Glutamatergic neuron (in vitro differentiated cells): ENCODE measurements at regions not wholly inside any gene's neighbourhood (a gene's known extent, or its start where the extent isn't known, plus 50 kb on each side); places are given as distances from the start of the nearest gene placed in this dataset.

Experiments used
- DNase-seq: peaks from one replicate; pipeline ENCODE4 v3.0.0; 2022
- H3K27ac Mint-ChIP-seq: one replicate; pipeline ENCODE4 v1.8.0; 2020; ENCODE audit warnings: mild to moderate bottlenecking, mixed read lengths, inconsistent platforms; ENCODE audit not compliant: unreplicated experiment
- H3K27me3 Mint-ChIP-seq: one replicate; pipeline ENCODE4 v1.8.0; 2020; ENCODE audit warnings: mild to moderate bottlenecking, moderate library complexity, mixed read lengths, inconsistent platforms; ENCODE audit not compliant: unreplicated experiment
- H3K36me3 Mint-ChIP-seq: one replicate; pipeline ENCODE4 v1.8.0; 2020; ENCODE audit warnings: mild to moderate bottlenecking, mixed read lengths, inconsistent platforms; ENCODE audit not compliant: unreplicated experiment
- H3K4me1 Mint-ChIP-seq: one replicate; pipeline ENCODE4 v1.8.0; 2020; ENCODE audit warnings: mild to moderate bottlenecking, low read depth, mixed read lengths, inconsistent platforms; ENCODE audit not compliant: unreplicated experiment
- H3K4me3 Mint-ChIP-seq: one replicate; pipeline ENCODE4 v1.8.0; 2020; ENCODE audit warnings: mild to moderate bottlenecking, mixed read lengths, inconsistent platforms; ENCODE audit not compliant: unreplicated experiment
- H3K9me3 Mint-ChIP-seq: one replicate; pipeline ENCODE4 v1.8.0; 2020; ENCODE audit warnings: mild to moderate bottlenecking, moderate library complexity, mixed read lengths, inconsistent platforms; ENCODE audit not compliant: unreplicated experiment
- CTCF ChIP-seq: fragments of 200-600 bp; sonication (generic); IDR thresholded peaks from one replicate; pipeline ENCODE4 v1.5.0; 2021; ENCODE audit not compliant: partially characterized antibody, unreplicated experiment

DNA sequence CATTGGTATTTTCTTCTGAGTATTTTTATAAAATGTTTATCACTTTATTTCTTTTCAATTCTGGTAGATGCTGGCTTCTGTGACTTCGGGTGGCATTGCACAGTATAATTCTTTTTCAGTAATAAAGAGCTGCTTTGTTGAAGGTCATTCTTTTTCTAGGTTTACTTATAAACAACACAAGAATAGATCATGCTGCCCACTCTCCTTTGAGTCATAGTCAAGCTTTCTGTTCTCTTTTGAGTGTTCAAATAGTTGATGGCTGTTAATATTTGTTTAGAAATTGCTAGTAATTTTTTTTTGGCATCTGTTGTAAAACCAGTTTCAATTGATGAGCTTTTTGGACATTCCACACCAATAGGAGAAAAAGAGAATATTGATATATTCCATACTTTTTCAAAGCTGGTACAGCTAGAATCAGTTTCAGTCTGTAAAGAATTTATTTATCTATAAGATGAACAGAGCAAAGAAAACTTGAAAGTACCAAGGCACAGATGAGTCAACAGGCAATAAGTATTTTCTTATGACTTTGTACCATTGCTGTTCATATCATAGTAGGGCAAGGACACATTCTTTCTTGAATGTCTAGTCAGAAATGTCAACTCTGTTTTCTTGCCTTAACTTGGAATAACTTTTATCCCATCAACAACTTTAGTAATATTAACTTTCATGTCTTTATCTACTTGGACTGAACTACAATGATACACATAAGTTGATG lies 513.0 kb upstream of the SEL1L start:
- no peak overlapping the region for H3K27ac Mint-ChIP-seq
- H3K36me3 Mint-ChIP-seq, result no peaks in the 10 kb centered on the region
- TF ChIP-seq CTCF, result no peak
- no peak overlapping the region for H3K4me3 Mint-ChIP-seq
- DNase-seq, result no peak
- H3K27me3 Mint-ChIP-seq, result no peaks in the 10 kb centered on the region
- no peaks in the 10 kb centered on the region for H3K9me3 Mint-ChIP-seq
- no peaks in the 10 kb centered on the region for H3K4me1 Mint-ChIP-seq

DNA sequence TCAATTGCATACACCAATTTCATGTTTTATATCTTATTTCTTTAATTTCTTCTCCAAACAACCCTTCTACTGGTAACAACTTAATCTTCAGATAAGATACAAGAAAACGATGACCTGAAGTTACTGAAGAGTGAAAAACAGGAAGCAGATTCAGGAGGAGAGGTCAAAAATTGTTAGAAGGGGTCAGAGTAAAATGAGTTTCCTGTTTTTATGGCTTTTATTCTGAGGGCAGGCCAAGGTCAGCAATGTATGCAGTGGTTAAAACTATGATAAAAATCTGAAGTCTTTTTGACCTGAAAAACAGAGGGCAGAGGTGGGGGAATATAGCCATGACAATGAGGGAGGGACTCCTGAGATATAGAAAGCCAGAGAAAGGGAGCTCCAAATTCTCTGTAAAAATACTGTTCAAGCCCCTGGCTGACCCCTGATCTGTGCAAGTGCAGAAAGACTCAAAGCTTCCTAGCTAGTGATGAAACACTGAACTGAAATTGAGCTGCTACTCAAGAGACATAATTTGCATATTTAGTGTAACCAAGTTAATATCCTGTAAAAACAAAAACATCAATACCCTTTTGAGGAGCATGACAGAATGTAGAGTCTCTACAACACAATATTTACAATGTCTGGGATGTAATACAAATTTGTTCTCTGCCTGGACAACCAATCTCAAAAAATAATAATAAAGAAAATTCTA lies 514.3 kb upstream of the SEL1L start:
- H3K4me3 Mint-ChIP-seq, result no peak overlapping the region
- H3K27me3 Mint-ChIP-seq, result no peaks in the 10 kb centered on the region
- H3K9me3 Mint-ChIP-seq, result no peaks in the 10 kb centered on the region

GRCh38 chr14:82052778-82053177 lies 519.1 kb upstream of the SEL1L start:
- H3K36me3 Mint-ChIP-seq, result no peaks in the 10 kb centered on the region
- H3K27ac Mint-ChIP-seq, result no peak overlapping the region
- no peaks in the 10 kb centered on the region for H3K9me3 Mint-ChIP-seq
- DNase-seq, result no peak
- TF ChIP-seq CTCF, result no peak
- H3K4me3 Mint-ChIP-seq, result no peak overlapping the region
- no peaks in the 10 kb centered on the region for H3K27me3 Mint-ChIP-seq
- no peaks in the 10 kb centered on the region for H3K4me1 Mint-ChIP-seq

More for the DNA sequence above, 514.3 kb upstream of the SEL1L start:
- H3K4me1 Mint-ChIP-seq, result no peaks in the 10 kb centered on the region
- no peak for DNase-seq
- H3K27ac Mint-ChIP-seq, result no peak overlapping the region
- no peak for TF ChIP-seq CTCF
- no peaks in the 10 kb centered on the region for H3K36me3 Mint-ChIP-seq

GRCh38 chr14:82055515-82056115 lies 522.0 kb upstream of the SEL1L start:
- Mint-ChIP-seq H3K4me3 (no peak overlapping the region), H3K27ac (no peak overlapping the region), H3K4me1 (no peaks in the 10 kb centered on the region), H3K27me3 (no peaks in the 10 kb centered on the region), H3K9me3 (no peaks in the 10 kb centered on the region), H3K36me3 (no peaks in the 10 kb centered on the region)
- DNase-seq, result no peak
- TF ChIP-seq CTCF, result no peak

DNA sequence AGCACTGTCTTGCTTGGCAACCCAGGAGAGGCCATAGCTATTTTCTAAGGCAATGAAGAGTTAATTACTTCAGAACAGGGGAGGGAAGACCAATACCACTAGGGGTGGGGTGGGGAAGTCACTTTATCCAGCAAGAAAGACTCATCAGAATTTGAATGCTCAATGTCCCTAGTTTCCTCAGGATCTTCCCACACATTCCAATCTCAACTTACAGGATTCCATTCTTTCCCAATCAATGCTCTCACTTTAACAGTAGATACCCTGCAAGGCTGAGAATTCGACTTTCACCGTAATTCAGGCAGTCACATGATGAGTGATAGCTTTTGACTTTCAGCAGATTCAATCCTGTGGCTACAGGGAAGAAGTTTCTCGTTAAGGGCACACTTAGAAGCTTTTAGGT lies 526.6 kb upstream of the SEL1L start:
- no peak for DNase-seq
- no peak overlapping the region for H3K27ac Mint-ChIP-seq
- peaks cover 1% of the 10 kb centered on the region for H3K9me3 Mint-ChIP-seq
- no peaks in the 10 kb centered on the region for H3K4me1 Mint-ChIP-seq
- H3K36me3 Mint-ChIP-seq, result peaks cover 4% of the 10 kb centered on the region
- no peak overlapping the region for H3K4me3 Mint-ChIP-seq
- TF ChIP-seq CTCF, result no peak
- no peaks in the 10 kb centered on the region for H3K27me3 Mint-ChIP-seq
